Smooth muscle cell (in vitro differentiated cells): ENCODE measurements at regions not wholly inside any gene's neighbourhood (a gene's known extent, or its start where the extent isn't known, plus 50 kb on each side); places are given as distances from the start of the nearest gene placed in this dataset.

Experiments used
- DNase-seq: peaks from one replicate; lab custom pipeline; 2025; ENCODE audit not compliant: unreplicated experiment; lab: John Stamatoyannopoulos, UW
- H2AFZ ChIP-seq: fragments of 200-600 bp; sonication (generic); 2 replicates; pipeline ENCODE4 v1.6.0; 2016; ENCODE audit warnings: antibody characterized with exemption, low read depth, mild to moderate bottlenecking
- H3F3A ChIP-seq: fragments of 200-600 bp; sonication (generic); 2 replicates; pipeline ENCODE4 v1.6.0; 2017; ENCODE audit warnings: antibody characterized with exemption, low read depth
- H3K27ac ChIP-seq: fragments of 200-600 bp; sonication (generic); 2 replicates; pipeline ENCODE4 v1.5.1; 2016; ENCODE audit warnings: low read depth, mild to moderate bottlenecking
- H3K27me3 ChIP-seq: fragments of 200-600 bp; sonication (generic); 2 replicates; pipeline ENCODE4 v1.6.1; 2016; ENCODE audit warnings: low read depth, mild to moderate bottlenecking
- H3K36me3 ChIP-seq: fragments of 200-600 bp; sonication (generic); 2 replicates; pipeline ENCODE4 v1.5.1; 2016; ENCODE audit warnings: low read depth
- H3K4me1 ChIP-seq: fragments of 200-600 bp; sonication (generic); 2 replicates; pipeline ENCODE4 v1.5.1; 2016; ENCODE audit warnings: low read depth
- H3K4me2 ChIP-seq: fragments of 200-600 bp; sonication (generic); 2 replicates; pipeline ENCODE4 v1.6.0; 2016; ENCODE audit warnings: mild to moderate bottlenecking
- H3K4me3 ChIP-seq: fragments of 200-600 bp; sonication (generic); 2 replicates; pipeline ENCODE4 v1.5.1; 2016; ENCODE audit warnings: mild to moderate bottlenecking
- H3K79me2 ChIP-seq: fragments of 200-600 bp; sonication (generic); 2 replicates; pipeline ENCODE4 v1.6.0; 2016; ENCODE audit warnings: low read depth, mild to moderate bottlenecking
- H3K9ac ChIP-seq: fragments of 200-600 bp; sonication (generic); 2 replicates; pipeline ENCODE4 v1.6.0; 2016; ENCODE audit warnings: low read depth
- H3K9me3 ChIP-seq: fragments of 200-600 bp; sonication (generic); replicated peaks from 2 replicates; pipeline ENCODE4 v1.5.1; 2016; ENCODE audit warnings: low read depth
- H4K20me1 ChIP-seq: fragments of 200-600 bp; sonication (generic); 2 replicates; pipeline ENCODE4 v1.6.0; 2016; ENCODE audit warnings: low read depth
- CTCF ChIP-seq: fragments of 200-600 bp; sonication (generic); IDR thresholded peaks from 2 replicates; pipeline ENCODE4 v1.5.1; 2017; ENCODE audit warnings: borderline replicate concordance, mild to moderate bottlenecking, antibody characterized with exemption; ENCODE audit not compliant: insufficient read depth, poor library complexity, severe bottlenecking
- WGBS: methylation state at CpG from one replicate; pipeline ENCODE4 v1.1.7; 2016; ENCODE audit warnings: low lambda C conversion rate; 5-methylcytosine and 5-hydroxymethylcytosine counted together

GRCh38 chr16:86716649-86717048, 138.3 kb downstream of the FOXL1 start:
- 81% methylated on average over 9 of the region's 9 CpGs for WGBS
- Histone ChIP-seq H3K4me2 (no peak overlapping the region), H3K4me1 (no peaks in the 10 kb centered on the region), H3F3A (no peaks in the 10 kb centered on the region), H3K36me3 (no peaks in the 10 kb centered on the region), H3K4me3 (no peak overlapping the region), H3K79me2 (no peaks in the 10 kb centered on the region), H3K27ac (no peak overlapping the region), H4K20me1 (no peaks in the 10 kb centered on the region), H3K9ac (no peak overlapping the region), H3K9me3 (no peaks in the 10 kb centered on the region), H3K27me3 (peaks cover 7% of the 10 kb centered on the region), H2AFZ (no peak overlapping the region)
- TF ChIP-seq CTCF = no peak
- no peak for DNase-seq

DNA sequence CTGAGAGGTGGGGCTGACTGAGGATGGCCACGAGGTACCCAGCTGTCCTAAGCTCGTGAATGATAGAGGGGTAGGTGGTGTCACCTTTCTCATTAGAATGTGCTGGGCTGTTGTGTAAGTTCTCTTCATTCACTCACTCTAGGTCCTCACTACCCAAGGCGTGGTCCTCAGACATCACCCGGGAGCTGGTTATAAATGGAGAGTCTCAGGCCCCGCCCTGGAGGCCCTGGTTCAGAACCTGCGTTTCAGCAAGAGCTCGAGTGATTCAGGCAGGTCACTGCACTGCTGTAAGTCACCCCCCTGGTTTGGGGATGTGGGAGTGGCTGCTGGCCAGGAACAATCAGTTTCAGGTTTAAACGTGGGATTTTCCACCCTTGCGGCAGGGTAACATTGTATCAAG, 139.8 kb downstream of the FOXL1 start:
- 74% methylated on average over 9 of the region's 9 CpGs for WGBS
- H3K27ac ChIP-seq = no peak overlapping the region

DNA sequence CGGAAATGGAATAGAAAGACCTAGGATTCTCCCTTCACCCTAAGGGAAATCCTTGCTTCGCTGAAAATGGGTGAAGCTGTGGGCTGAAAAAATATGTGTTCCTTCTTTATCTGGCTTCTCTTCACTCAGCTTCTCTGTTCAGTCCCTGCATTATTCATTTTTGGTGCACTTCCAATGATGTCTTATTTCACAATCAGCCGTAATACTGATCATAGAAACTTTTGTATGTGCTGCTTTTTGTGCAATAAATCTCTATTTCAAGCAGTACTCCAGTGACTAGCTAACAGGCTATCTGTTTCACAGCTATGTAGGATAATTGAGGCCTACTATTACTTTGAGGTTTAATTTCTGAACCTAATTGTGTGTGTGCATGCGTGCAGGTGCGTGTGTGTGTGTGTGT, 144.6 kb downstream of the FOXL1 start:
- H4K20me1 ChIP-seq = no peaks in the 10 kb centered on the region
- H3K9ac ChIP-seq = no peak overlapping the region
- H3K4me3 ChIP-seq = no peak overlapping the region
- H3K4me2 ChIP-seq = no peak overlapping the region
- no peak overlapping the region for H3K27ac ChIP-seq
- DNase-seq = no peak
- H3K36me3 ChIP-seq = no peaks in the 10 kb centered on the region
- H3F3A ChIP-seq = no peaks in the 10 kb centered on the region
- WGBS = 89% methylated on average over 5 of the region's 5 CpGs
- TF ChIP-seq CTCF = no peak
- H3K9me3 ChIP-seq = no peaks in the 10 kb centered on the region
- H3K4me1 ChIP-seq = no peaks in the 10 kb centered on the region
- no peaks in the 10 kb centered on the region for H3K79me2 ChIP-seq
- H3K27me3 ChIP-seq = peaks cover 7% of the 10 kb centered on the region
- no peak overlapping the region for H2AFZ ChIP-seq

More for the DNA sequence above, 139.8 kb downstream of the FOXL1 start:
- no peak for TF ChIP-seq CTCF
- Histone ChIP-seq H3K4me1 (no peaks in the 10 kb centered on the region), H3K4me3 (no peak overlapping the region), H3K79me2 (no peaks in the 10 kb centered on the region), H3K9ac (no peak overlapping the region), H4K20me1 (no peaks in the 10 kb centered on the region), H2AFZ (no peak overlapping the region), H3K27me3 (peaks cover 7% of the 10 kb centered on the region), H3K4me2 (no peak overlapping the region), H3F3A (no peaks in the 10 kb centered on the region), H3K9me3 (no peaks in the 10 kb centered on the region), H3K36me3 (no peaks in the 10 kb centered on the region)
- no peak for DNase-seq

GRCh38 chr16:86723689-86724088, 145.3 kb downstream of the FOXL1 start:
- no peaks in the 10 kb centered on the region for H4K20me1 ChIP-seq
- TF ChIP-seq CTCF = no peak
- no peak for DNase-seq
- no peak overlapping the region for H3K4me3 ChIP-seq
- H3K4me2 ChIP-seq = no peak overlapping the region
- H3K4me1 ChIP-seq = no peaks in the 10 kb centered on the region
- no peaks in the 10 kb centered on the region for H3K9me3 ChIP-seq
- WGBS = 84% methylated on average over 10 of the region's 10 CpGs
- H3F3A ChIP-seq = no peaks in the 10 kb centered on the region
- H3K9ac ChIP-seq = no peak overlapping the region
- no peaks in the 10 kb centered on the region for H3K79me2 ChIP-seq
- no peaks in the 10 kb centered on the region for H3K36me3 ChIP-seq
- no peak overlapping the region for H3K27ac ChIP-seq
- H2AFZ ChIP-seq = no peak overlapping the region
- H3K27me3 ChIP-seq = peaks cover 7% of the 10 kb centered on the region
